HG03280 (cell line): ENCODE measurements at regions not wholly inside any gene's neighbourhood (a gene's known extent, or its start where the extent isn't known, plus 50 kb on each side); places are given as distances from the start of the nearest gene placed in this dataset.

Experiments
- ATAC-seq: cut with Tn5 transposase; IDR thresholded peaks from one replicate; pipeline ENCODE4 v1.9.1; 2021; ENCODE audit warnings: mild to moderate bottlenecking, moderate library complexity; ENCODE audit not compliant: unreplicated experiment

DNA sequence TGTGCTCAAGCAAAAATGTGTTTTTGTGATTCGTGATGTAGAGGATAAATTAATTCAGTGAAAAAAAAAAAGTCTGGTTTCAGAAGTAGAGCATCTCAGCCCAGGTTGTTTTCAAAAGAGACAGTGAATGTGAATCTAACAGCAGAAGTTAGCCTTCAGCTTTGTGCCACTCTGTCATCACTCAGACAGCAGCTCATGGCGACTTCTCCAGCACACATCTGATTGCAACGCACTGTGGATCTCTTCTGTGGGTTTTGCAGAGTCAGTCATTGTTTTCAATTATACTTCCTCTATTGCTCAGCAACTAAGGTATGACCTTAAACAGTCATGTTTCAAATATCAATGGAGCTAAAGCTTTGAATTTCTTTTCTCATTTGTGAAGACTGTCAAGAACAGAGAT, 335.5 kb upstream of the POU3F2 start:
- no peak for ATAC-seq

DNA sequence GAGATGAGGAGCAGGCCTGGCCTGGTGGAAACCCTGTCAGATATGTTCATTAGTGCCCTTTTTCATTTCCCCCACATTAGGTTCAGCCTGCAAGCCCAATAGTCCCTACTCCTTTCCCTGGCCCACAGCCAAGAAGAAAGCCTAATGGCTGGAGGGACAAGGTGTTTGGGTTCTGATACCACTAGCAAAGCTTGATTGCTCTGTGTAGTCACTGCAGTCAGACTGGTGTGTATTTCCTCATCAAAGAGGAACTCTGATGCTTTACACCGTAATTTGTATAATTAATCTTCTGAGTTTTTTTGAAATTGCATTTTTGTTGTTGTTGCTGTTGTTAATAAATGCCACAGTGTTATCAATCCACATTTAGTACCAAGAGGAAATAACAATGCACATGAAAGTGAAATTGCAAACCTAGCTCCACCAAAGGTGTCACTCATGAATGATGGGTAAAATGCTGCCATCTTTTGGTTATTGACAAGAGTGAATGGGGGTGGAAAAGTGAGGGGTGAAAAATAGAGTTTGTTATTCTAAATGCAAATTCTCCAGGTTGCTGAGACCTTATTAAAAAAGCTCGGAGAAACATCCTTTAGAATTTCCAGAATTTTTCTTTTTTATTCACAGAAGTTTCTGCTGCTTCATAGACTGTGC, 320.2 kb upstream of the POU3F2 start:
- ATAC-seq: no peak

DNA sequence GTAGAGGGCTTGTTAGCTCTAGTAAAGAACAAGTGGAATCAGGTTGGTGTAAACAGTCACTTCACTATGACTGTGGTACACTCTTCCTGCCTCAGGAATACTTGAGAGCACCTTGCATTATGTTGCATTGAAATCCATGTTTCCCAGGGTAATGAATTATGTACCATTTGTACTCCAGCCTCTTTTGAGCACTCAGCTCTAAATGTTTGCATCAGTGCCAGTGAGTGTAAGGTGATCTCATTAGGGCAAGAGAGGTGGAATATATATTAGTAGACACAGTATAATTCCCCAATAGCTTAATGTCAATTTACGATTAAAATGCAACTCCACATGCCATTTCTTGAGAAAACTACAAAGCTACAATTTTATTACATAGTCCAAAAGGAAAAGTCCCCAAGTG, 319.6 kb upstream of the POU3F2 start:
- ATAC-seq: no peak

DNA sequence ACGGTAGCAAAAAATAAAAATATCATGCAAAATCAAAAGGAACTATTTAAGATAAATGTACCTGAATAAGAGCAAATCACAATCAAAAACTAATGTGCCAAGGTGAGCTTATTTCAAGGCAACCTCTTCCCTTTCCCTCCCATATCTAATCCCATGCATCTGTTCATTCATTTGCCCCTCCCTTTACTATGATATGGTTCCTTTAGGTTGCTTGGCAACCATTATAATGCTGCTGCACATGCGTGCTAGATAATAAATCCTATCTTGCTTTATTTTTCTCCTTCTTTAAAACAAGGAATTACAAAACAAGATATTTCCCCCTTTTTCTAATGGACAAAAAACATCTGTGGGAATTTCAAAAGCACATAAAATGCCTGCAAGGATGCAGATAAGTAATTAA, 318.2 kb upstream of the POU3F2 start:
- no peak for ATAC-seq

DNA sequence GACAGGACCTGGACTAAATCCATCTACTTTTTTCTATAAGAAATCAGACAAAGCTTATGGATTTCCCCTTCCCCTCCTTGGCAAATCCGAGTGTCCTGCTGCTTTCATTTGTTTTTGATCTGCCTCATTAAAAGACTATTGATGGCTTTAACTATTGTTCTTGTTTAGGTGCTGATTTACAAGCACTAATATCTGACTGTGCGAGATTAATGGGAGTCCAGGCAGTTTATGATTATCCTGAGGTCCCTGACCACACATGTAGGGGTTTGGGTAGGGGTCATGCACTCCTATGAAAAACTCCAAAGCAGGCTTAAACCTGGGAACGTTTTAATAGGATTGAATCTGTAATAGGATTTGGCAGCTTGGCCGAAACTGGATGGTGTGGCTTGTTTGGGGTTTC, 317.5 kb upstream of the POU3F2 start:
- no peak for ATAC-seq

DNA sequence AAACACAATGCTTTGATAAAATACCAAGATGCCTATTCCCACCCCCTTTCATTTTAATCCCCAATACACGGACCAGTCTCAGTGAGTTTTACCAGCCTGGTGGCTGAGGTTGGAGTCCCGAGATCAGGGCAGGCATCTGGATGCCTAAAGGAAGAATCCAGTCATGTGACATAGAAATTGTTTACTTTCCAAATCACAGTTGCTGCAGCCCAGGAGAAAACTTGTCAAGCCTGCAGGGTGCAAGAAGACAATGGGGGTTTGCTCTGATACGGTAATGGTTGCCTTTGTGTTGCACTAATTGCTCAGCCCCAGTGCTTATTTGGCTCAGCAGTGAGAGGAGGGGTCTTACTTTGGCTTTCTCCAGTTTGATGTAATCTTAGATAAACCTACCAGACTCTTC, 308.5 kb upstream of the POU3F2 start:
- no peak for ATAC-seq

DNA sequence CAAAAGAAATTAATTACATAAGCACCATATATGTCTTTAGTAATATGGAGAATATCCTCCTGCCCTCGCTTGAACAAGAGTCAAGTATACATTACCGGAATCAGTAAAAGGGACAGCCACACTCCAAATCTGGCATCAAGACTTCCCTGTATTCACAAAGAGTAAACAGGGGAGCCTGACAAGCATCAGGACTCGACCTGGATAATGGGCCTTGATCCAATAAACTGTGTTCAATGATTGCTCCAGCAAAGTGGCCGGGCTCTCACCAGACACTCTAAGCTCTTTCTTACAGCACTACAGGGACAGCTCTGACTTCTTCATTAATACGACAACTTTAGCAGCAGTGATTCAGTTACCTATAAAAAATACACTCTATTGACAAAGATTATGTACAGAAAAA, 307.9 kb upstream of the POU3F2 start:
- ATAC-seq: no peak

DNA sequence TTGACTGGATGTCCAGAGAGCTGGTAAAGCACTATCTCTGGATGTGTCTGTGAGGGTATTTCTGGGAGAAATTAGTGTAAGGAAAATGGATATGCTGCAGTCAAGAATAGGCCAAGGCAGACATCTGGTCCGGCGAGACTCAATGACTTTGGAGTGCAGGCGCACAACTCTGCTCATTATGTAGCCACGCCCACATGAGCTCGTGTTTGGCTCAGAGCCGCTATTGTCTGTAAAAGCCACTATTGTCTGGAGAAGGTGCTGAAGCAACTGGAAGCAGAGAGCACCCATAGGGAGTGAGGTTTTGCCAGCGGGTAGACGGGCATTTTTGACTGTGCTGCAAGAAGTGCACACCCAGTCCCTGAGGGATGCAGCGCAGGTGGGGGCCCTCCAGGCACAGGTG, 305.0 kb upstream of the POU3F2 start:
- ATAC-seq: no peak

DNA sequence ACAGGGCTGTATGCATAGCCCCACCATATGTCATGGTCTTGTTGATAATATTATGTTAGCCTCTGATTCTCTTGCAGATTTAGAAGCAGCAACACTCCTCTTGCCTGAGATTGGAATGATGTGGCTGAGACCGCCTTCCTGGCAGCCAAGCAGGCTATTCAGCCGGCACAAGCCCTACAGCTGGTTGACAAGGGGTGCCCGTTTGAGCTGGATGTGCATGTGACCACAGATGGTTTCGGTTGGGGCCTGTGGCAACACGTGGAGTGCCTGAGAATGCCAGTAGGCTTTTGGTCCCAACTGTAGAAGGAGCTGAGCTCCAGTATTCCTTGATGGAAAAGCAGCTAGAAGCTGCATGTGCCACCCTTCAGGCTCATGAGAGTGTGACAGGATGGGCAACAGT, 303.6 kb upstream of the POU3F2 start:
- ATAC-seq: no peak

DNA sequence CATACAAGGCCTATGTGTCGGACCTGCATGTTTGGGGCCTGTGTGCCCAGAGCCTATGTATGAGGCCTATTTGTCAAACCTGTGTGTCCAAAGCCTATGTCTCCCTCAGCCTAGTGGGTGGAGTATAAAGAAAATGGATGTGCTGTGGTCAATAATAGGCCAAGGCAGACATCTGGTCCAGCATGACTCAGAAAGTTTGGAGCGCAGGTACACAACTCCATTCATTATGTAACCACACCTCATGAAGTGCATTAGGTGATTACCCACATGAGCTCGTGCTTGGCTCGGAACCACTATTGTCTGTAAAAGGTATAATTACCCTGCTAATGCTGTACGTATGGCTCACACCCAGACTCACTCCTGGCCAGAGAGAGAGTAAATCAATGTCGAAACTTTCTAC, 302.4 kb upstream of the POU3F2 start:
- no peak for ATAC-seq

DNA sequence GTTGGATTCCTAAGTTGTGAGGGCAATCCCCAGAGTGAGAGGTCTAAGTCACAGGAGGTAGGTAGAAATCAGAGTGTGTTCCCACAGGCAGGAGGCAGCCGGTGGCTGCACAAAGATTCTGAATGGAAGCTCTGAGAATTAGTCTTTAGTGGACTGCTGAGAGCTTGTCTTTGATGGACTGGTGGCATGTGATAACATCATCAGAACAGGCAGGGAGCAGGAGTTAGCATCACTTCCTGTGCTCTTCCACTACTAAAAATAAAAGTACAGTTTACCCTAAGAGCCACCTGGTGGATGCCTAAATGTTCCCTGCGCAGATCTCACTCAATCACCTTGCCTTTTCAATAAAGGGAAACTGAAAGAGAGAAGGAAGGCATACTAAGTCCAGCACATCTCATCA, 294.6 kb upstream of the POU3F2 start:
- ATAC-seq: peak; percentile 64

DNA sequence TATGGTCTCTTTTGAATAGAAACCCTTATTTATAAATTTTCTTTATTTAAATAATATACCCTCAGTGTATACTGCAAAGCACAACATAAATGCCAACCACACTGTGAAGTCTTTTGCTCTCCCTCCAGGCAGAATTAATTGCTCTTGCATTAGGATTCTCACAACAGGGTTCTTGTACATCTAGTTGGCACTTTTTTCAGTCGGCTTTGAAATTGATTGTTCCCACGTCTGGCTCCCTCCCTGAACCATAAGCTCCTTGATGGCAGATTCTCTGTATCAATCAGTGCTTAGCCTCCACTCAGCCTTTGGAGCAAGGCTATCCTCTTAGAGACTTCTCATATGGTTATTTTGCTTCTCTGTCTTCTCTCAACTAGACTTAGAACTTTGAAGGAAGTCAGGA, 288.0 kb upstream of the POU3F2 start:
- ATAC-seq: no peak

DNA sequence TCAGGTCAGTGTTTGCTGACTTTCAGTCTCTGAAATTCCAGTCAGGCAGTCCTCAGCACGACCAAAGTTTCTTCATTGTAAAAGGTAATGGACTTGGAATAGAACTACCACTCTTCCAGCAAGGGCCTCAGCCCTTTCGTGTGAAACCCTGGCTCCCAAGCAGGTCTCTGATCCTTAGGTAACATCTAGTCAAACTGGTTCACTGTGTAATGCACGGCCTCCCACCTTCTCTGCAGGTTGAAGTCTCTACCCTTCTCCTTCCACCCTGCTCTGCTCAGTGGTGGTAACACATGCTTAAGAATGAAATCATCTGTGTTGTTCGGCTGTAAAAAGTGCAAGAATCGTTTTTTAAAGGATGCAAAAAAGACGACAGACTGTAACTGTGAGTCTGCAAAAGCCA, 287.2 kb upstream of the POU3F2 start:
- ATAC-seq: no peak

DNA sequence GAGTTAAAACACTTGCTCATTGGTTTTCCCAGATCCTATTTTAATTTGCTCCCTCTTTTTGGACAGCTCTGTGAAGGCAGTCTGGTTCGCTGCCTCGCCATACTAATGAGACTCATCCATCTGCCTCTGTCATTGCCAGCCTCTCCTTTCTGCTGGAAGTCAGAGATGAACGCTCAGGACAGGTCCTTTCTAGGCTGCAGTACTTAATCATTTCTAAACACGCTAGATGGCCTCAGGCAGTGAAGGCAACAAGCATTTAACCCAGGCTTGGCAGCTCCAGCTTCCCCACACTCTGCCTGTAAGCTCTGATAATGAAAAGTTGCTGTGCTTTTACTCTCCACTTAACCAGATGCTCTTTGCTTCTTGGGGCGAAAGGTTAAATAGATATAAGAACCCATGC, 286.7 kb upstream of the POU3F2 start:
- ATAC-seq: no peak

DNA sequence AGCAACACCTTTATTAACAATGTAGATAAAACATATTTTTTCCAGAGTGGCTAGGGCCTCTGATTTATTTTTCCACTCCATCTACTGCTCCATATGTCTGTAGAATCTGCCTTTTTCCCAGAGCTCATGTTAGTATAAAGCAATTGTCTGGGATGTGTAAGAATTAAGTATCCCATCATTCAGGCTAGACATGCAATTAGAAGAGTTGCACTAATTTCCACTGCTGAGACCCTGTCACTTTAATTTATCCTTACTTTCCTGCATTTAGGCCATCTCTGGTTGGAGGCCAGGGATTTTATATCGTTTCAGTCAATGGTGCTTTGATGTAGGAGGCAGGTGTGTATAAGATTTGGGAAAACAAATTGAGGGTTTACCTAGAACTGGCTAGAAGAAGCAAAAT, 286.1 kb upstream of the POU3F2 start:
- no peak for ATAC-seq

DNA sequence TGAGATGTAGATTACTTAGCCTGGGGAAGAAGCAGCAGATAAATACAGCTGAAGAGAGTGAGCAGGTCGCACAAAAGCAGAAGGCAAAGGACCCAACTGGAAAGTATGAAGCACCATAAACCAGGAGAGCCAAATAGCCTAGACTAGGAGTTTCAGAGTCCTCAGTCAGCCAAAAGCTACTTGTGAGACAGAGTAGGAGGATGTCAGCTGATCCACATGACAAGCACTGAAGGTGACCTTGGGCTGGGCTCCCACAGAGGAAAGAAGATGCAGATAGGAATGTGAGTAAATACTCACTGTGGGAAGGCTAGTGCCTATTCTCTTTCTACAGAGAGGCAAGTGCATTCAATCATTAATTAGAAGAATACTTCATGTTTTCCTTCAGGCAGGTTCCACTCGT, 274.0 kb upstream of the POU3F2 start:
- no peak for ATAC-seq

DNA sequence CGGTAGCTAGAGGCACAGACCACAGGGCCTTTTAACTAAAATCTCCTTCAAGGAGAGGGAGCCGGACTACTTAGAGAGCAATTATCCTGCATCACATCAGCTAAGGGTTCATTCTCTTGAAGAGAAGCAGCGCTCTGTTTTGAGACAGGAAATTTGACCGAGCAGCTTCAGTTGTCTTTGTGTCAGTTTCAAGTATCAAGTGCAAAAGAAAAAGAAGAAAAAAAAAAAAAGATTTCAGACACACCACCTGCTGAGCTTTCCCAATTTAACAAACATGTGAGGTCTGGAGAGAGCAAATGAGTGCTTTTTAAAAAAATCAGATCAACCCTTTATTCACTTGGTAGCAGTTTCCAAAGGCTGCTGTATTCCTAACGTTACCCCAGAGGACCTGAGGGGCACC, 273.5 kb upstream of the POU3F2 start:
- no peak for ATAC-seq

DNA sequence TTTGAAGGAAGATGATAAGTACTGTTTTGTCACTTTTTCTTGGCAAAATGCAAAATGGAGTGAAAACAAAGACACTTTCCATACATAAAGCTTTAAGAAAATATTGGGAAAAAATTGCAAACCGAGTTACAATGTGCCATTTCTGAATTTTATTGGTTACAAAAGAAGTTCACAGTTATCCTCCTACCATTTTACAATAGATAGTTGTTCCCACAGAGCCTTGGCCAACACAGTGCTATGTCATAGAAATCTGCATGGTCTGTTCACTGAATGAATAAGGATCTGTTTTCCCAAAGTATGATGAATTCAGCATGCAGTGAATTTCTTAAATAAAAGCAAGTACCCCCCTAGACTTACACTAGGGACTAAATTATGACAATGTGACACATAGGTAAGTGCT, 268.2 kb upstream of the POU3F2 start:
- ATAC-seq: no peak

DNA sequence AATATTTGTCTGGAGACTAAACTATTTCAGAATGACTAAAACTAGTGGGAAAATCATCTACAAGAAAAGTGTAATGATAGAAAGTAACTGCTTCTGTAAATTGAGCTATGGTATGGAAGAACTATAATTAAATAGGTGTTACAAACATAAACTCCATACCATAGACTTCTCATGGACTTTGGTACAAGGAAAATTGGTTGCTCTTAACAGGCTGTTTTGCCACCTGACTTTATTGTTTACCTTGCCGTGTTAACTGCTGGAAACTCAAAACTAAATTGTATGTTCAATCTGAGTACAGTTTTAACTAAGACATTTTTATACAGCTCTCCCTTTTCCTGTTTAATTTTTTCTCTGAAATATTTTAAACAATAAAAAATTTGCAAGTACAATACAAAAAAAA, 261.8 kb upstream of the POU3F2 start:
- ATAC-seq: no peak

DNA sequence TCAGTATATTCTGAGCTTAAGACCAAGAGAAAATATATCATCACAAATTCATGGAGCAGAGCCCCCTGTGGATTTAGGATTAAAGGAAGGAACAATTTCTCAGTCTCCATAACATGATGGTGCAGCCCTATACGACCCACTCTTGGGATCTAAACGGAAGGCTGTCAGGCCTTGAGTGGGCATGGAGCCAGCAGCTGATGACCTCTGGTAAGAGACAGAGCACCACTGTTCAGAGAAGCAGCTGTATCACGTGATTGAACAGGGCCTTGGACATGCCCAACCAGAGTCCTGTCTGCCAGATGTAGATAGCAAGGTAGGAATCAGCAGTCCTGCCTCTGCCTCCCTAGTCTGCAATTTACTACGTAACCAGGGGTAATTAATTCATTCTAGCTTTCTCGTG, 259.4 kb upstream of the POU3F2 start:
- ATAC-seq: no peak

DNA sequence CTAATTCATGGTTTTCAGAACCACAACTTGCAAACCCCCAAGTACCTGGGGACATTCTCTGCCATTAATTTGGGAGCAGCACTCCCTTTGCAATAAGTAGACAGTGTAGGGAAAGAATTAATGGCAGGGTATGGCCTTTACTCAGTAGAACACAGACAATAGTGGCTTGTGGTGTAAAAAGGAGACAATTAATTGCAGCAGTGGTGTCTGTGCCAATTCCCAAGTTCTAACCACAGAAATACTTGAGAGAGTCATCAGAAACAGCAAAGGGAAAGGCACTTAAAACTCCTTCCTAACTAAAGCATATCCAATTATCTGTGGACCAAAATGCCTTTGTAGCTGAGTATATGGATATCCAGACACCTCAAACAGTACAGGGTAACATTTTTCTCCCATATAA, 257.6 kb upstream of the POU3F2 start:
- ATAC-seq: no peak

DNA sequence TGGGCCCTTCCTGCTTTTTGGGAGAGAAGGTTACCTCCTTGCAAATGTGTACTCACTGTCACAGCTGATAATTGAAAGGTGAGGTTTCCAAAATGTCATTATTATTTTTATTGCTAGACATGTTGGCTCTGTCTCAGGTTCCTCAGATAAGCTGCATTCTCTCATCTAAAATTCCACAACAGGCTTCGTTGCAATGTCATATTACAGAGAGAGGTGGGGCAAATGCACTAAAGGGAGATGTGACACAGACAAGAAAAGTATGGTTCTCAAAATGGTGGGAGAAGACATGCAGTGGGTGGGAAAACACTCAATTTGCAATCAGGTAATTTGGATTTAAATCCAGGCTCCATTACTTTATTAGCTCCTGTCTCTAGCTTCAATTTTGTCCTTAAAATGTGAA, 256.4 kb upstream of the POU3F2 start:
- no peak for ATAC-seq

DNA sequence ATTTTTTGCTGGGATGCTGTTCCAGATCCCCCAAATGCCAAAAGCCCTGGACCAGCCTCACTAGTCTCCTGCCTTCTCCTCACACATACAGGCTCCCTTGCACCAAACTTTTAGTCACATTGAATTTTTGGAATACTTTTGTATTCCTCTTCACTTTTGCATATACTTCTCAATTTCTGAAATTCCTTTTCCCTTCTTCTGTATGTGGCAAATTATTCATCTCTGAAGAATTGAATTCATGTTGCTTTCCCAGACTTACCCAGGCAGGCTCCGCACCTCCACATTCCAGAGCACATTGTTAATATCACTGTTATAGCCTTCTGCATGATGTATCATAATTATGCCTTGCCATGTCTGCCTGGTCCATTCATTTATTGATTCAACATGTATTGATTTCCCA, 255.3 kb upstream of the POU3F2 start:
- no peak for ATAC-seq

DNA sequence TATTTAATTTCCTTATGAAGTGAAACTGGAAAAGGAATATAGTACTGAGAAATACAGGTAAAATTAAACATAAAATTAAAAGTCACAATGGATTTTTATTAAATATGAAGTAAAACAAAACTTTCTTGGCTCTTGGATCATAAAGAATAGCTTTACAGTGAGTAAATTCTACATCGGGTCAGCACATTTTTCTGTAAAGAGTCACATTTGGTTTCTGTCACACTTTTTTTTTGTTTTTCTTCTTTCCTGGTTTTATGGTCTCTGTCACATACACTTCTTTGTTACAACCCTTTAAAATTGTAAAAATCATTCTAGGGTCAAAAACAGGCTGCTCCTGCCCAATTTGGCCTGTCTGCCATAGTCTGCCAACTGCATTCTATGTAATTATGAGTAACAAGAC, 254.4 kb upstream of the POU3F2 start:
- no peak for ATAC-seq
